Brain microvascular endothelial cell (primary cell): ENCODE measurements at regions not wholly inside any gene's neighbourhood (a gene's known extent, or its start where the extent isn't known, plus 50 kb on each side); places are given as distances from the start of the nearest gene placed in this dataset.

Experiments used
- DNase-seq: peaks from one replicate; pipeline ENCODE4 v3.0.0-alpha.2; 2020
- H3K27ac ChIP-seq: fragments of 250-450 bp; sonication (Bioruptor Pico); 2 replicates; pipeline ENCODE4 v1.5.1; 2020; ENCODE audit warnings: mild to moderate bottlenecking, moderate library complexity
- H3K27me3 ChIP-seq: fragments of 250-450 bp; sonication (Bioruptor Pico); replicated peaks from 2 replicates; pipeline ENCODE4 v1.5.1; 2020; ENCODE audit warnings: mild to moderate bottlenecking
- H3K36me3 ChIP-seq: fragments of 250-450 bp; sonication (Bioruptor Pico); replicated peaks from 2 replicates; pipeline ENCODE4 v1.5.1; 2020; ENCODE audit warnings: mild to moderate bottlenecking
- H3K4me3 ChIP-seq: 2 replicates; pipeline ENCODE4 v1.5.1; 2011; ENCODE audit warnings: low read depth, mild to moderate bottlenecking, control low read depth, low read length, moderate library complexity
- CTCF ChIP-seq: IDR thresholded peaks from 2 replicates; pipeline ENCODE4 v1.5.1; 2011; ENCODE audit warnings: low read depth, mild to moderate bottlenecking, moderate library complexity, low read length, control low read depth, inconsistent platforms; ENCODE audit errors: missing control alignments
- in situ Hi-C: cut with HindIII; loops from 2 replicates; pipeline ENCODE4 v1.10.0; 2017; ENCODE audit warnings: low sequenced_read_pairs, low pct_ligation_motif_present

DNA sequence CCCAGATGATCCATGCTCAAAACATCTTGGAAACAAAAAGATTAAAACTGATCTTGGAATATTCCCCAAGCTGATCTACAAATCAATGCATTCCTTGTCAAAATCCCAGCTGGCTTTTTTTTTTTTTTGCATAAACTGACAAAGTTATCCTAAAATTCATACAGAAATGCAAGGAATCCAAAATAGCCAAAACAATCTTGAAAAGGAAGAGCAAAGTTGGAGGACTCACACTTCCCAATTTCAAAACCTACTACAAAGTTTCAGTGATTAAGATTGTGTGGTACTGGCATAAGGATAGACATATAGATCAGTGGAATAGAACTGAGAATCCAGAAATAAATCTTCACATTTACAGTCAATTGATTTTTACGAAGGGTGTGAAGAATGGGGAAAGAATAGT is 306.8 kb upstream of the MGAT5 start:
- no peak for TF ChIP-seq CTCF
- Histone ChIP-seq H3K4me3 (no peak overlapping the region), H3K27ac (no peak overlapping the region), H3K27me3 (no peaks in the 10 kb centered on the region), H3K36me3 (no peaks in the 10 kb centered on the region)
- in situ Hi-C loops: no loop called here
- DNase-seq: no peak

DNA sequence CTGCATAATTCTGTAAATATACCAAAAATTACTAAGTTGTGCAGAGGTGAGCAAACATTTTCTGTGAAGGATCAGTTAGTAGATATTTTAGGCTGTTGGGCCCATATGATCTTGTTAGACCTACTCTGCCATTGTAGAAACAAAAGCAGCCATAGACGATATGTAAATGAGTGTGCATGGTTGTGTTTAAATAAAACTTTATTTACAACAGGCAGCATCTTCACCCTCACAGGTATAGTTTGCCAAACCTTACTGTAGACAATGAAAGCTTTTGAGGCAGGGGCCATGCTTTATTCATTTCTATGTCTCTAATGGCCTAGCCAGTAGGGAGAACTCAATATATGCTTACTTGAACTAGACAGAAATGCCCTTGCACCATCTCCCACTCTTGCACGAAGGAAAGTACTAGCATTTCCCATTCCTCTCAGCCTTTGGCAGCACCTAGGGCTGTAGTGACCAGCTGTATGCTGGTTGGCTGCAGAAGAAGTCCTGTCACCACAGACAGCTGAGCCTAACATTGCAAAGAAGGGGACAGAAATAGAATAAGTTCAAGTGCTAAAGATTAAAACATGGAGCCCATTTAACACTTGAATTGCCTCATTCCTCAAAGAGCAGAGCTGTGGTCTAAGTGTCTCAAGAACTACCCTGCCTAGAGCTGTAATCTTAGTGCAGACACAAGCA is 305.1 kb upstream of the MGAT5 start:
- Histone ChIP-seq H3K4me3 (no peak overlapping the region), H3K36me3 (no peaks in the 10 kb centered on the region), H3K27me3 (no peaks in the 10 kb centered on the region), H3K27ac (no peak overlapping the region)
- in situ Hi-C loops: no loop called here
- no peak for DNase-seq
- no peak for TF ChIP-seq CTCF

GRCh38 chr2:133949595-133949994 is 304.3 kb upstream of the MGAT5 start:
- Histone ChIP-seq H3K27ac (no peak overlapping the region), H3K27me3 (no peaks in the 10 kb centered on the region), H3K36me3 (no peaks in the 10 kb centered on the region), H3K4me3 (no peak overlapping the region)
- no peak for TF ChIP-seq CTCF
- in situ Hi-C loops: no loop called here
- no peak for DNase-seq

- no peak overlapping the region for H3K4me3 ChIP-seq
- no peaks in the 10 kb centered on the region for H3K36me3 ChIP-seq
- in situ Hi-C loops: no loop called here
- H3K27me3 ChIP-seq: no peaks in the 10 kb centered on the region
- H3K27ac ChIP-seq: no peak overlapping the region
- no peak for TF ChIP-seq CTCF
- no peak for DNase-seq
Measured at GRCh38 chr2:133951209-133951608, 302.7 kb upstream of the MGAT5 start.

DNA sequence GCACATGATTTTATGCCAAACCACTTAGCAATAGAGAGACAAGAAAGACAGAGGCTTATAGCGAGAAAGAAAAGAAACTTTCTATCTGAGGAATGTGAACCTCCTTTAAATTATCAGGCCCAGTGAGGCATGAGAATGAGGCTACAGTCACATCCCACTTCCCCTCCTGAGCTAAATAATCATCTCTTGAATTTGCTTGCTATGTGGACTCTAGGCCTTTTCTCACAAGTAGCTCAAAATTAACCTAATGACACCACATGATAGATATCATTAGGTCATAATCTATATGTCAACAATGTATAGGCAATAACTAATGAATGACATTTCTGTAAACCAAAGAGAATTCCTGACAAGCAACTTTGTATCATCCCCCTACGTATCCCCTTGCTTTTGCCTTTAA is 301.5 kb upstream of the MGAT5 start:
- H3K36me3 ChIP-seq: no peaks in the 10 kb centered on the region
- no peak overlapping the region for H3K27ac ChIP-seq
- no peak overlapping the region for H3K4me3 ChIP-seq
- no peaks in the 10 kb centered on the region for H3K27me3 ChIP-seq
- DNase-seq: no peak
- in situ Hi-C loops: no loop called here
- no peak for TF ChIP-seq CTCF

- no peaks in the 10 kb centered on the region for H3K36me3 ChIP-seq
- no peak for DNase-seq
- no peaks in the 10 kb centered on the region for H3K27me3 ChIP-seq
- no peak overlapping the region for H3K4me3 ChIP-seq
- no peak overlapping the region for H3K27ac ChIP-seq
- no peak for TF ChIP-seq CTCF
- in situ Hi-C loops: no loop called here
Measured at GRCh38 chr2:133952896-133953295, 301.0 kb upstream of the MGAT5 start.
